Rectal smooth muscle tissue (tissue), 1 donor: ENCODE measurements at regions not wholly inside any gene's neighbourhood (a gene's known extent, or its start where the extent isn't known, plus 50 kb on each side); places are given as distances from the start of the nearest gene placed in this dataset.

Experiments used
- H3K27ac ChIP-seq: one replicate; pipeline ENCODE4 v1.7.0; 2013; ENCODE audit warnings: low read depth, low read length, inconsistent platforms
- H3K27me3 ChIP-seq: one replicate; pipeline ENCODE4 v1.7.0; 2013; ENCODE audit warnings: low read length; ENCODE audit not compliant: control insufficient read depth, insufficient read depth
- H3K36me3 ChIP-seq: one replicate; pipeline ENCODE4 v1.7.0; 2013; ENCODE audit warnings: low read length; ENCODE audit not compliant: control insufficient read depth, insufficient read depth
- H3K4me1 ChIP-seq: one replicate; pipeline ENCODE4 v1.7.0; 2013; ENCODE audit warnings: low read length; ENCODE audit not compliant: control insufficient read depth, insufficient read depth
- H3K4me3 ChIP-seq: one replicate; pipeline ENCODE4 v1.7.0; 2013; ENCODE audit warnings: low read length
- H3K9ac ChIP-seq: one replicate; pipeline ENCODE4 v1.7.0; 2013; ENCODE audit warnings: low read length

DNA sequence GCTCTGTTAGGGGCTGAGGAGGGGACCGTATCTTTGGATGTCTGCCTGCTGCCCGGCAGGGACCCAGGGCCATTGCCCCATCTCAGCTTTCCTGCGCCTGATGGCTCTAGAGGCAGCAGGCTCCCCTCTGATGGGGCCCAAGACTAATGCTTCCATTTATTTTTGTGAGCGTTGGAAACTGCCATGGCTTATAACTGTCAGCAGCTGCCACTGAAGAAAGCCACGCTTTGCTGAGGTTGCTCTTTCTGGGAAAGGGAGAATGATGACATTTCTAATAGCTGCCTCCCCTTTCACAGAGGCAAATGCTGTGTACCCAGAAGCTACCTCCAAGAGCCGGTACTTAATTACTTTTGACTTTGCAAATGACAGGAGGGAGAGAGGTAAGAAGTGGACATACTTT, 103.8 kb downstream of the HAPSTR1 start:
- Histone ChIP-seq H3K9ac (no peak overlapping the region), H3K4me3 (no peak overlapping the region), H3K27ac (no peak overlapping the region), H3K36me3 (no peaks in the 10 kb centered on the region), H3K4me1 (no peaks in the 10 kb centered on the region), H3K27me3 (no peaks in the 10 kb centered on the region)

DNA sequence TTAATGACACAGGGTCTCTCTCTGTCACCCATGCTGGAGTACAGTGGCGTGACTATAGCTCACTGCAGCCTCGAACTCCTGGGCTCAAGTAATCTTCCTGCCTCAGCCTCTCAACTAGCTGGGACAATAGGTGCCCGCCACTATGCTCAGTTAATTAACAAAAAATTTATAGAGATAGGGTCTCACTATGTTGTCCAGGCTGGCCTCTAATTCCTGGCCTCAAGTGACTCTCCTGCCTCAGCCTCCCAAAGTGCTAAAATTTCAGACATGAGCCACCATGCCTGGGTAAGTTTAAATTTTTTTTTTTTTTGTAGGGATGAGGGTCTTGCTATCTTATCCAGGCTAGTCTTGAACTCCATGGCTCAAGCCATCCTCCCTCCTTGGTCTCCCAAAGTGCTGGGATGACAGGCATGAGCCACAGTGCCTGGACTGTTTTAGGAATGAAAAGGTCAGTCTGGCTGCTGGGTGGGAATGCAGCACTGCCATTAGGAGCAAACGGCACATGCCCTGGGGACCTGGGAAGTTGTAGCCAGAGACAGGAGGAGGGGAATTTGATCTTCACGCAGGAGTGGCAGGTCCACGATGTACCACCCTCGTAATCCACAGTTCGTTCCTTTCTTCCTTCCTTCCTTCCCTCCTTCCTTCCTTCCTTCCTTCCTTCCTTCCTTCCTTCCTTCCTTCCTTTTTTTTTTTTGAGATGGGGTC, 106.7 kb downstream of the HAPSTR1 start:
- no peaks in the 10 kb centered on the region for H3K36me3 ChIP-seq
- no peak overlapping the region for H3K4me3 ChIP-seq
- no peak overlapping the region for H3K9ac ChIP-seq
- H3K27me3 ChIP-seq = no peaks in the 10 kb centered on the region
- H3K4me1 ChIP-seq = no peaks in the 10 kb centered on the region
- no peak overlapping the region for H3K27ac ChIP-seq

DNA sequence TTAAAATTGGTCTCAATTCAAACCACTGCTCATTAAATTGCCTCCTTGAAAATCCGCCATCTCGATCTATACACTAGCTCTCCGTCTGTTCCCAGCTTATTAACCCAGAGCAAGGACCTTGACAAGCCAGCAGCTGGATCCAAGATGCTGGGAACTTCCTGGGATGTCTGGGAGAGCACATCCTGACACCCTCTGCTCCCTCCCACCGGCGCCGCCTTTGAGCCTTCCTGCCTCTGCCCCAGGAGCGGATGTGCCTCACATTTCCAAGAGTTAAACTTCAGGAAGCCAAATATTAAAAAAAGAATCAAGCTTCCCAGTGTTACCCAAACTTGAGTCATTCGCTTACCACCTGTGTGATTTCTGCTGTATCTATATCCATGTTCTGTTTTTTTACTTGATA, 107.9 kb downstream of the HAPSTR1 start:
- Histone ChIP-seq H3K27me3 (no peaks in the 10 kb centered on the region), H3K4me1 (no peaks in the 10 kb centered on the region), H3K9ac (no peak overlapping the region), H3K36me3 (no peaks in the 10 kb centered on the region), H3K27ac (no peak overlapping the region), H3K4me3 (no peak overlapping the region)

DNA sequence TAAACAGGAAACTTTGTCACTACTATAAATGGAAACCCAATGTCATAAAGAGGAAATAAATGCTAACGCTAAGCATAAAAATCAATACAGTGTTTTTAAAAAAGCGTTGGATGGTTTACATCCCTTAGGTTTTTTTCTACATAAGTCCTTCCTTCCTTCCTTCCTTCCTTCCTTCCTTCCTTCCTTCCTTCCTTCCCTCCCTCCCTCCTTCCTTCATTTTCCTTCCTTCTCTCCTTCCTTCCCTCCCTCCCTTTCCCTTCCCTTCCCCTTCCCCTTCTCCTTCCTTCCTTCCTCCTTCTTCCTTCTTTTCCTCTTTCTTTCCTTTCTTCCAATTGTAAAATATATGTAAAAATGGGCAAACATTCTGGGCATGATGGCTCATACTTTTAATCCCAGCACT, 108.3 kb downstream of the HAPSTR1 start:
- Histone ChIP-seq H3K36me3 (no peaks in the 10 kb centered on the region), H3K4me3 (no peak overlapping the region), H3K27me3 (no peaks in the 10 kb centered on the region), H3K27ac (no peak overlapping the region), H3K4me1 (no peaks in the 10 kb centered on the region), H3K9ac (no peak overlapping the region)

DNA sequence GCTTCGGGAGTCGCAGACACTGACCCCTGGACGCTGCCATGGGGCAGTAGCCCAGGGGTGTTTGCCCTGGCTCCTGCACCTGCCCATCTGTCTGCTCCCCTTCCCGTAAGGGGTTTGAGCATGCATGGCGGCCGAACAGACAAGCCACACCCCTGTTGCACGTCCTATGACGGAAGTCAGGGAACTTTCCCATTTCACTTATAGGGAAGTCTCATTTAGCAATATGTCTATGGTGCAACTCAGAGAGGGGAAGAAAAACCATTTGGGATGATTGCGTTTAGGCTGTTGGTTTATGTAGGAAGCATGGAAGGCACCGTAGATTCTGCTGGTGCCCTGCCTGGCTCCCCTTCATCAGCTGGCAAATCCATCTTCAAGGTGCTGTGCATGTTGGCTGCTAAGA, 112.5 kb downstream of the HAPSTR1 start:
- Histone ChIP-seq H3K4me1 (no peaks in the 10 kb centered on the region), H3K27ac (no peak overlapping the region), H3K36me3 (no peaks in the 10 kb centered on the region), H3K4me3 (no peak overlapping the region), H3K27me3 (no peaks in the 10 kb centered on the region), H3K9ac (no peak overlapping the region)

DNA sequence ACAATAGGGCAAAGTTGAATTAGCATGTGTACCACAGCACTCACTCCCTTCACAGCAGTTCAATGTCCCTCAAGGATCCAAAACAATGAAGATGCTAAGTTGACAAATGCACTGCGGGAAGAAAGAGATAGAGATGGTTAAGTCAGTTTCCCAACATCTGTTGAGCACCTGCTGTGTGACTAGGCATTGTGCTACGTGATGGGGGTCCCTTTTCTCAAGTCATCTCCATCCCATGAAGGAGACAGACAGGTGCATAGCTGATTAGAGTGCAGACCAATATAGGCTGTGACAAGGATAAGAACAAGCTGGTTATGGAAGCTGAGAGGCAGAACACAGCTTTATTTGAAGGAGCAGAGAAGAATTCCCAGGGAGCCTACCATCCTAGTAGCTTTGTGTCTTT, 114.2 kb downstream of the HAPSTR1 start:
- Histone ChIP-seq H3K4me3 (no peak overlapping the region), H3K4me1 (no peaks in the 10 kb centered on the region), H3K36me3 (no peaks in the 10 kb centered on the region), H3K27me3 (no peaks in the 10 kb centered on the region), H3K9ac (no peak overlapping the region), H3K27ac (no peak overlapping the region)

DNA sequence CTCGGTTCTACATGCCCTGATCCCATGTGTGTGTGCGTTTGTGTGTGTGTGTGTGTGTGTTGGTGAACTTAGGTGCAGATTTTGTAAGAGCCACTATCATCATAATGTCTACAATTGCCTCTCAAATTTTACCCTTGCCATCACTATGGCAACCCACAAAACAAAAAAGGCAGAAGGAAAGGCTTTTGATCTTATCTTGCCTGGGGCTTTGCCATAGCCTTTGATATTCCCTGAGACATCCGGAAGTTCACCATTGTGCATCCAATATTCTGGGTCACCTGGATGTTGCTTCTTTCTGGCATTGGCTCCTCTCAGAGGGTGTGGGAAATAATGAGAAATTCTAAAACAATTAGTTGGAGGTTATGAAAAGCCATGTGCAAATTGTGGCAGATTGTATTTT, 114.7 kb downstream of the HAPSTR1 start:
- H3K36me3 ChIP-seq = no peaks in the 10 kb centered on the region
- no peak overlapping the region for H3K4me3 ChIP-seq
- H3K27me3 ChIP-seq = no peaks in the 10 kb centered on the region
- H3K27ac ChIP-seq = no peak overlapping the region
- no peak overlapping the region for H3K9ac ChIP-seq
- no peaks in the 10 kb centered on the region for H3K4me1 ChIP-seq

DNA sequence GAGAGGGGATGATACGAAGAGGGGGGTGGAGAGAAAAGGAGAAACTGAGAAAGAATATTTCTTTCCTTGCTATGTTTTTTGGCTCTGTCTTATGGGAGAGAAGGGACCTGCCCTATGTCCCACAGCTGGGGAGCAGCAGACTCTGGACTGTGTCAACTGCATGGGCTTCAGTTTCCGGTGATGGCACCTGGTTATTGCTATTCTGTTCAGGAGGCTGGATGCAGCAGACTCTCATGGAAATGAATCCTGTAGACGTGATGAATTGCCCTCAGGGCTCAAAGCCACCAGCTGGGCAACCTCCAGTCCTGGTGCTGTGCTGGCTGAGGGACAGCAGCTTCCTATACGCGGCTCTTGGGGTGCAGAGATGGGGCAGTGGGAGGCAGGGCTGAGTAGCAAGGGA, 121.2 kb downstream of the HAPSTR1 start:
- H3K27me3 ChIP-seq = peaks cover 2% of the 10 kb centered on the region
- no peak overlapping the region for H3K9ac ChIP-seq
- no peaks in the 10 kb centered on the region for H3K4me1 ChIP-seq
- H3K4me3 ChIP-seq = no peak overlapping the region
- H3K36me3 ChIP-seq = no peaks in the 10 kb centered on the region
- H3K27ac ChIP-seq = no peak overlapping the region

DNA sequence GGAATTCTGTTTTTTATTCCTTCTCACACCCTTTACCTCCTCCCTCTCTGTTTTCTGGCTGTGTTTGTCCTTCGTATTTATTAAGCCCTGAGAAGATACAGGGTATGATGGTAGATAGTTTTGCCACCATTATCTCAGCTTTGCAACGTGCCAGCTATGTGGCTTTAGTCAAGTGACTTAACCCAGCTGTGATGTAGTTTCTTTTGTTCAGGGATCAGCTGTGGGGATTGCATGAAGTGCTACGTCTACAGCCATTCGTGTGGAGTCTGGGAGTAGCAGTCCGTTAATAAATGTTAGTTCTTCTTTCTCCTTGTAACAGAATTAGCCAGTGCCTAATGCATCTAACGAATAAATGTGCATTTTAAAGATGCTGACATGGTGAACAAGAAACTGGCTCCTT, 128.4 kb downstream of the HAPSTR1 start:
- Histone ChIP-seq H3K36me3 (no peaks in the 10 kb centered on the region), H3K27me3 (no peaks in the 10 kb centered on the region), H3K27ac (no peak overlapping the region), H3K4me3 (no peak overlapping the region), H3K4me1 (no peaks in the 10 kb centered on the region), H3K9ac (no peak overlapping the region)

DNA sequence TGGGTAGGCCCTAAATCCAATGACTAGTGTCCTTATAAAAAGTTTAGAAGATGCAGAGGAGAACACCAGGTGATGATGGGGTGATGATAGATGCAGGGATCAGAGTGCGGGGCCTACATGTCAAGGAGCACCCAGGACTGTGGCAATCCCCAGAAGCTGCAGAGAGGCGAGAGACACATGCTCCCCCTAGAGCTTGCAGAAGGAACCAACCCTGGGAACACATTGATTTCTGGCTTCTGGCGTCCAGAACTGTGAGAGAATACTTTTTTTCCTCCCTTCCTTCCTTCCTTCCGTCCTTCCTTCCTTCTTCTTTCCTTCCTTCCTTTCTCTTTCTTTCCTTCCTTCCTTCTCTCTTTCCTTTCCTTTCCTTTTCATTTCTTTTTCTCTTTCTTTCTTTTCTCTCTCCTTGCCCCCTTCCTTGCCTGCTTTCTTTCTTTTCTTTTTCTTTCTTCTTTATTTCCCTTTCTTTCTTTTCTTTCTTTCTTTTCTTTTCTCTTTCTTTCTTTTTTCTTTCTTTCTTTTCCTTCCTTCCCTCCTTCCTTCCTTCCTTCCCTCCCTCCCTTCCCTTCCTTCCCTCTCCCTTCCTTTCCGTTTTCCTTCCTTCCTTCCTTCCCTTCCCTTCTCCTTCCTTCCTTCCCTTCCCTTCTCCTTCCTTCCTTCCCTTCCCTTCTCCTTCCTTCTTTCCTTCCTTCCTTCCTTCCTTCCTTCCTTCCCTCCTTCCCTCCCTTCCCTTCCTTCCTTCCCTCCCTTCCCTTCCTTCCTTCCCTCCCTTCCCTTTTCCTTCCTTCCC, 134.3 kb downstream of the HAPSTR1 start:
- H3K36me3 ChIP-seq = no peaks in the 10 kb centered on the region
- H3K27me3 ChIP-seq = no peaks in the 10 kb centered on the region
- no peak overlapping the region for H3K27ac ChIP-seq
- H3K9ac ChIP-seq = no peak overlapping the region
- H3K4me1 ChIP-seq = no peaks in the 10 kb centered on the region
- H3K4me3 ChIP-seq = no peak overlapping the region

DNA sequence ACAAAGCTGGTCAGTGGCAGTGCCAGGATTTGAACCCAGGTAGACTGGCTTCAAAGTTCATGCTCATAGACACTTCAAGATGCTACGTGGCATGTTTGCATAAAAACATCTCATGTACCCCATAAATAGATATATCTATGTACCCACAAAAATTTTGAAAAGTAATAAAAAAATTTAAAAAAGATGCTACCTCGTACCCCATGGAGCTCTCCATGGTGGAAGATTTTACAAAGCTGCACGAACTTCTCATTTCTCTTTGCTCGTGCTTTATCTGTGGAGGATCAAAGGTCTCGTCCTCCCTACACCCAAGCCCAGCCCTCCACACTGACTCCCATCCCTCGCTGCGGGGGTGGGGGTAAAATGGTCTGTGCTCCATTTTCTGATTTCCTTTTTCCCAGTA, 135.5 kb downstream of the HAPSTR1 start:
- H3K9ac ChIP-seq = no peak overlapping the region
- H3K4me3 ChIP-seq = no peak overlapping the region
- no peaks in the 10 kb centered on the region for H3K4me1 ChIP-seq

DNA sequence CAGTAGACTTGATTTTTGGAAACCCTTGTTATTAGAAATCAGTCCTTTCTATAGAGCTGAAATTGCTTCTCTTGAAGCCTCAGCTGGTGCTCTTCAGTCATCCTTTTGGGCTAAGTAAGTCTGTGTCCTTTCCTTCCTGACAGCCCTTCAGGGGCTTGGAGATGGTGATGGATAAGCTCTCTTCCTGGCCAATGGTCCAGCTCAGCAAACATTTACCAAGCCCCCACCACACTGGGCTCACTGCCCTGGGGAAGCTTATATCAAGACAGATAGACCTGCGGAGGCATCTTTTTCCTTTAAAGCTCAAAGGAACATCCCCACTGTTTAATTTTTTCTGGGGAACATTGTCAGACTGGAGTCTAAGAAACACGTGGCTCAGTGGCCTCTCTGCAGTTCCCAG, 139.6 kb downstream of the HAPSTR1 start:
- no peaks in the 10 kb centered on the region for H3K36me3 ChIP-seq
- no peak overlapping the region for H3K27ac ChIP-seq
- H3K9ac ChIP-seq = no peak overlapping the region
- H3K27me3 ChIP-seq = no peaks in the 10 kb centered on the region
- no peaks in the 10 kb centered on the region for H3K4me1 ChIP-seq
- H3K4me3 ChIP-seq = no peak overlapping the region

More for the DNA sequence above, 135.5 kb downstream of the HAPSTR1 start:
- Histone ChIP-seq H3K36me3 (no peaks in the 10 kb centered on the region), H3K27me3 (no peaks in the 10 kb centered on the region), H3K27ac (no peak overlapping the region)
